GM23338 (cell line): ENCODE measurements at regions not wholly inside any gene's neighbourhood (a gene's known extent, or its start where the extent isn't known, plus 50 kb on each side); places are given as distances from the start of the nearest gene placed in this dataset.

Experiments
- ATAC-seq: fragments of 200-7000 bp; cut with Tn5 transposase; 3 replicates; pipeline ENCODE4 v1.9.1; 2020
- DNase-seq: peaks from one replicate; pipeline ENCODE4 v3.0.0-alpha.2; 2015; ENCODE audit warnings: low spot score
- H2AFZ ChIP-seq: fragments of 200-600 bp; sonication (generic); 2 replicates; pipeline ENCODE4 v1.8.0; 2016; ENCODE audit warnings: antibody characterized with exemption, mild to moderate bottlenecking, moderate library complexity
- H3F3A ChIP-seq: fragments of 200-600 bp; sonication (generic); replicated peaks from 2 replicates; pipeline ENCODE4 v1.8.0; 2017; ENCODE audit warnings: antibody characterized with exemption, mixed run types, low read depth
- H3K27ac ChIP-seq: fragments of 200-600 bp; sonication (generic); 2 replicates; pipeline ENCODE4 v1.6.1; 2016; ENCODE audit warnings: low read depth
- H3K27me3 ChIP-seq: fragments of 200-600 bp; sonication (generic); 2 replicates; pipeline ENCODE4 v1.8.0; 2016; ENCODE audit warnings: mild to moderate bottlenecking, mixed run types, moderate library complexity; ENCODE audit not compliant: insufficient read depth
- H3K36me3 ChIP-seq: fragments of 200-600 bp; sonication (generic); 2 replicates; pipeline ENCODE4 v1.8.0; 2016; ENCODE audit warnings: mild to moderate bottlenecking; ENCODE audit not compliant: insufficient read depth
- H3K4me1 ChIP-seq: fragments of 200-600 bp; sonication (generic); 2 replicates; pipeline ENCODE4 v1.8.0; 2016; ENCODE audit warnings: mild to moderate bottlenecking, moderate library complexity; ENCODE audit not compliant: insufficient read depth
- H3K4me2 ChIP-seq: fragments of 200-600 bp; sonication (generic); 2 replicates; pipeline ENCODE4 v1.7.1; 2017; ENCODE audit warnings: mixed run types
- H3K4me3 ChIP-seq: fragments of 200-600 bp; sonication (generic); 2 replicates; pipeline ENCODE4 v1.6.1; 2016; ENCODE audit warnings: mixed run types
- H3K79me2 ChIP-seq: fragments of 200-600 bp; sonication (generic); replicated peaks from 2 replicates; pipeline ENCODE4 v1.8.0; 2017; ENCODE audit warnings: mild to moderate bottlenecking; ENCODE audit not compliant: insufficient read depth
- H3K9me2 ChIP-seq: fragments of 200-600 bp; sonication (generic); 2 replicates; pipeline ENCODE4 v1.8.0; 2017; ENCODE audit not compliant: insufficient read depth
- H4K20me1 ChIP-seq: fragments of 200-600 bp; sonication (generic); replicated peaks from 2 replicates; pipeline ENCODE4 v1.8.0; 2017; ENCODE audit warnings: mild to moderate bottlenecking; ENCODE audit not compliant: insufficient read depth
- H3K27ac Mint-ChIP-seq: 2 replicates; pipeline ENCODE4 v1.8.0; 2020; ENCODE audit warnings: inconsistent platforms, mild to moderate bottlenecking, moderate library complexity, mixed read lengths
- H3K27me3 Mint-ChIP-seq: 3 replicates; pipeline ENCODE4 v1.8.0; 2022; ENCODE audit warnings: low read depth, mild to moderate bottlenecking, moderate library complexity, mixed read lengths, inconsistent platforms; ENCODE audit not compliant: insufficient read depth, poor library complexity
- H3K36me3 Mint-ChIP-seq: 3 replicates; pipeline ENCODE4 v1.8.0; 2021; ENCODE audit warnings: low read depth, mild to moderate bottlenecking, inconsistent platforms, moderate library complexity, mixed read lengths
- H3K4me1 Mint-ChIP-seq: 3 replicates; pipeline ENCODE4 v1.8.0; 2020; ENCODE audit warnings: mild to moderate bottlenecking, inconsistent platforms, mixed read lengths
- H3K4me3 Mint-ChIP-seq: 3 replicates; pipeline ENCODE4 v1.8.0; 2021; ENCODE audit warnings: moderate library complexity, mild to moderate bottlenecking, inconsistent platforms, mixed read lengths
- H3K9me3 Mint-ChIP-seq: 3 replicates; pipeline ENCODE4 v1.8.0; 2020; ENCODE audit warnings: moderate library complexity, mild to moderate bottlenecking, inconsistent platforms, mixed read lengths
- EZH2 ChIP-seq: fragments of 200-600 bp; sonication (generic); IDR thresholded peaks from one replicate; pipeline ENCODE4 v1.8.0; 2017; ENCODE audit warnings: antibody characterized with exemption, mild to moderate bottlenecking, low read depth; ENCODE audit not compliant: unreplicated experiment
- EZH2phosphoT487 ChIP-seq: fragments of 200-600 bp; sonication (generic); IDR thresholded peaks from one replicate; pipeline ENCODE4 v1.8.1; 2018; ENCODE audit warnings: antibody characterized with exemption; ENCODE audit not compliant: unreplicated experiment
- STAT1 ChIP-seq: IDR thresholded peaks from one replicate; pipeline ENCODE4 v1.6.1; 2016; ENCODE audit warnings: antibody characterized with exemption; ENCODE audit not compliant: unreplicated experiment
- ZNF462 ChIP-seq: fragments of 250-450 bp; sonication (Bioruptor Pico); IDR thresholded peaks from 2 replicates; pipeline ENCODE4 v1.5.0; 2020; ENCODE audit warnings: mild to moderate bottlenecking, moderate library complexity

GRCh38 chr5:152051499-152052454 lies 127.1 kb upstream of the GLRA1 start:
- peak overlapping the region; percentile 54; the same call in 1 of the 2 replicates for H3K27ac Mint-ChIP-seq
- peak; percentile 93 for ATAC-seq

More at GRCh38 chr5:152051499-152052454, 127.1 kb upstream of the GLRA1 start:
- TF ChIP-seq STAT1 (no peak), EZH2 (no peak), ZNF462 (CRISPR knock-in tag) (peak; percentile 61; the same call in 1 of the 2 replicates), EZH2phosphoT487 (no peak)
- Histone ChIP-seq H3K27me3 (no peaks in the 10 kb centered on the region), H3K9me2 (no peaks in the 10 kb centered on the region), H2AFZ (peak overlapping the region; percentile 93), H3K4me2 (peak overlapping the region; percentile 49), H3F3A (no peaks in the 10 kb centered on the region), H3K27ac (no peak overlapping the region), H3K79me2 (no peaks in the 10 kb centered on the region), H3K4me1 (peaks cover 16% of the 10 kb centered on the region), H3K4me3 (no peak overlapping the region), H4K20me1 (no peaks in the 10 kb centered on the region), H3K36me3 (no peaks in the 10 kb centered on the region)
- Mint-ChIP-seq H3K4me1 (peaks cover 9% of the 10 kb centered on the region), H3K4me3 (no peak overlapping the region), H3K36me3 (no peaks in the 10 kb centered on the region; the same call in 2 of the 3 replicates), H3K27me3 (peaks cover 2% of the 10 kb centered on the region), H3K9me3 (peaks cover 12% of the 10 kb centered on the region; the same call in 2 of the 3 replicates)
- peak; percentile 57 for DNase-seq
